B cell (primary cell): ENCODE measurements at regions not wholly inside any gene's neighbourhood (a gene's known extent, or its start where the extent isn't known, plus 50 kb on each side); places are given as distances from the start of the nearest gene placed in this dataset.

Experiments used
- ATAC-seq: fragments of 200-7000 bp; cut with Tn5 transposase; one replicate; pipeline ENCODE4 v1.10.0; 2021; ENCODE audit warnings: low read depth, mild to moderate bottlenecking, moderate number of reproducible peaks, moderate library complexity
- CTCF ChIA-PET: fragments of 350-600 bp; sonication (Branson Sonifier 250); formaldehyde crosslinking; loops from one replicate; lab custom pipeline; 2021; ENCODE audit warnings: antibody characterized with exemption, inconsistent platforms; lab: Charles Lee
- POLR2A ChIA-PET: fragments of 350-600 bp; sonication (Branson Sonifier 250); formaldehyde crosslinking; loops from one replicate; lab custom pipeline; 2021; ENCODE audit warnings: antibody characterized with exemption; lab: Charles Lee
- DNase-seq: peaks from one replicate; pipeline ENCODE4 v3.0.0; 2013
- H2AFZ ChIP-seq: 2 replicates; pipeline ENCODE4 v1.6.1; 2012; ENCODE audit warnings: mild to moderate bottlenecking, low read depth, low read length; ENCODE audit not compliant: insufficient read depth, poor library complexity, severe bottlenecking
- H3K27ac ChIP-seq, 2 donors: 1 replicate in 1 of 2; 2 replicates in 1 of 2; pipeline ENCODE4 v1.5.1; 2012 to 2013; ENCODE audit warnings: low read length in 2 of 2, mild to moderate bottlenecking in 2 of 2, moderate library complexity in 1 of 2
- H3K27me3 ChIP-seq, 4 experiments: fragments of 200-600 bp in 1 of 4; sonication (generic) in 1 of 4; replicated peaks in 1 of 4; 1 replicate in 2 of 4; 2 replicates in 2 of 4; pipeline versions ENCODE4 v1.6.1 to v1.7.0; 2013 to 2016; ENCODE audit warnings: low read length in 3 of 4, mild to moderate bottlenecking in 2 of 4, mixed read lengths in 1 of 4, moderate library complexity in 1 of 4; ENCODE audit not compliant: insufficient read depth in 4 of 4, control insufficient read depth in 3 of 4; ENCODE audit errors: control extremely low read depth in 1 of 4
- H3K36me3 ChIP-seq, 2 experiments: replicated peaks in 1 of 2; 1 replicate in 1 of 2; 2 replicates in 1 of 2; pipeline versions ENCODE4 v1.6.1 to v1.7.1; 2013; ENCODE audit warnings: low read length in 1 of 2; ENCODE audit not compliant: insufficient read depth in 2 of 2, control insufficient read depth in 1 of 2; ENCODE audit errors: control extremely low read depth in 1 of 2, extremely low read depth in 1 of 2
- H3K4me1 ChIP-seq, 2 donors: fragments of 200-600 bp in 1 of 2; sonication (generic) in 1 of 2; 1 replicate in 1 of 2; 2 replicates in 1 of 2; pipeline versions ENCODE4 v1.5.1 to v1.6.1; 2013 to 2017; ENCODE audit warnings: low read length in 2 of 2; ENCODE audit not compliant: control insufficient read depth in 2 of 2, insufficient read depth in 2 of 2
- H3K4me2 ChIP-seq: replicated peaks from 2 replicates; pipeline ENCODE3; 2012; ENCODE audit warnings: mild to moderate bottlenecking, low read depth, low read length; ENCODE audit not compliant: poor library complexity, severe bottlenecking
- H3K4me3 ChIP-seq, 5 experiments: fragments of 200-600 bp in 1 of 5; sonication (generic) in 1 of 5; 1 replicate in 3 of 5; 2 replicates in 2 of 5; pipeline versions ENCODE4 v1.5.1 to v1.7.0; 2011 to 2016; ENCODE audit warnings: low read length in 4 of 5, mild to moderate bottlenecking in 4 of 5, low read depth in 2 of 5, control low read depth in 1 of 5, moderate library complexity in 1 of 5; ENCODE audit not compliant: insufficient read depth in 1 of 5; ENCODE audit errors: control extremely low read depth in 1 of 5, extremely low read depth in 1 of 5
- H3K79me2 ChIP-seq: fragments of 200-600 bp; sonication (generic); one replicate; pipeline ENCODE4 v1.6.0; 2016; ENCODE audit warnings: low read length; ENCODE audit not compliant: control insufficient read depth, insufficient read depth
- H3K9ac ChIP-seq: fragments of 200-600 bp; sonication (generic); 2 replicates; pipeline ENCODE4 v1.6.1; 2017; ENCODE audit warnings: mild to moderate bottlenecking, low read length, moderate library complexity
- H3K9me3 ChIP-seq, 3 donors: one replicate each; pipeline versions ENCODE4 v1.6.1 to v1.7.1; 2013; ENCODE audit warnings: low read length in 2 of 3; ENCODE audit not compliant: control insufficient read depth in 2 of 3, insufficient read depth in 1 of 3; ENCODE audit errors: control extremely low read depth in 1 of 3
- H4K20me1 ChIP-seq: 2 replicates; pipeline ENCODE4 v1.6.0; 2012; ENCODE audit warnings: mild to moderate bottlenecking, low read length; ENCODE audit not compliant: insufficient read depth, control insufficient read depth, poor library complexity, severe bottlenecking
- H3K27ac Mint-ChIP-seq: one replicate; pipeline ENCODE4 v1.8.0; 2021; ENCODE audit warnings: mixed read lengths
- H3K27me3 Mint-ChIP-seq: one replicate; pipeline ENCODE4 v1.8.0; 2021; ENCODE audit warnings: mixed read lengths
- H3K4me1 Mint-ChIP-seq: one replicate; pipeline ENCODE4 v1.8.0; 2021; ENCODE audit warnings: mixed read lengths
- H3K4me3 Mint-ChIP-seq: one replicate; pipeline ENCODE4 v1.8.0; 2021; ENCODE audit warnings: mixed read lengths
- H3K9me3 Mint-ChIP-seq: one replicate; pipeline ENCODE4 v1.8.0; 2022; ENCODE audit warnings: mixed read lengths; ENCODE audit not compliant: insufficient read depth
- EZH2 ChIP-seq: IDR thresholded peaks from 2 replicates; pipeline ENCODE4 v1.6.1; 2012; ENCODE audit warnings: borderline replicate concordance, low read depth, mild to moderate bottlenecking, moderate library complexity, low read length; ENCODE audit not compliant: insufficient read depth, poor library complexity, severe bottlenecking
- WGBS: methylation state at CpG from one replicate; pipeline ENCODE4 v1.1.5; 2013; ENCODE audit warnings: missing lambda C conversion rate; ENCODE audit not compliant: insufficient coverage; 5-methylcytosine and 5-hydroxymethylcytosine counted together
- intact Hi-C: fragments of 100-400 bp; cut with micrococcal nuclease; formaldehyde crosslinking; loops from one replicate; pipeline ENCODE4 v1.10.0; 2022
- TF ChIP-seq, protein P1 (sequence below): fragments of 200-600 bp; IDR thresholded peaks from one replicate; pipeline ENCODE4 v1.8.0; 2022; ENCODE audit warnings: antibody characterized with exemption, mild to moderate bottlenecking

DNA sequence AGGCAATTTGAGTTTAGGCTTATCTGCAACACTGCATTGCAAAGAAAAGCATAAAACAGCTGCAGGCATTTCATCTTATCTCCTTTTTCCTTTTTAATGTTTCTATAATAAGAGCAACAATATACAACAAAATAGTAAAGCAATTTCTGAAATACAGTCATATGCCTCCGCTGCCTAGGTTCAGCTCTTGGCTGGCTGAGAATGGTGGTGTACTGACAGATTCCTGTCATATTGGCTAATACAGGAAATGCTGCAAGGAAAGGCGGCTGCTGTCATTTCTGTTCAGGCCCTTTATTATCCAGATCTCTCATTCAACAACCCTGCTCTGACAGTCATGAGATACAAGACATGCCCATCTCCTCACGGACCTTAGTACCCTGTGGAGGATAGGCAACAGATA, 677.0 kb downstream of the TAF11L14 start:
- CTCF ChIA-PET = interaction anchor here (0.6 to 3.7 kb wide), 2 partner anchors 1096 to 1520 kb away, joined by 3 to 40 read pairs; no protein-coding TSS in a partner anchor

DNA sequence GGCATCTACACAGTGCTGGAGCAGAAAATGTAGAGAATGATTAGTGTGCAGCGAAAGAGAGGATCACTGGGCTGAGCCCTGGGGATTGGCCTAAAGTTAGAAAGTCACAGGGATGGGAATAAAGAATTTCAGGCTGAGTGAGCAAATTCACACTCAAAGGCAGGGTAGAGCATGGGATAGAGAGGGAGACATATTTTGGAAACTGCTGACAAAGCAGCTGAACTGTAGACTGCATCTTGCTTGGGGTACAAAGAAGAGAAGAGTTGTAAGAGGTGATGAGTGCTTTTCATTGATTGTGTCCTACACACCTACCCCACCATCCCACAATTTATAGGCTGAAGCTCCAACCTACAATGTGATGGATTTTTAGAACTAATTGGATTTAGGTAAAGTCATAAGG, 677.8 kb downstream of the TAF11L14 start:
- Histone ChIP-seq H3K4me2 (no peak overlapping the region), H2AFZ (no peak overlapping the region), H3K4me1 (no peaks in the 10 kb centered on the region), H3K79me2 (no peaks in the 10 kb centered on the region), H3K36me3 (no peaks in the 10 kb centered on the region), H3K27me3 (no peaks in the 10 kb centered on the region), H3K9ac (no peak overlapping the region), H4K20me1 (no peaks in the 10 kb centered on the region), H3K27ac (no peak overlapping the region), H3K4me3 (no peak overlapping the region), H3K9me3 (peaks cover 0 to 4% (median 0%) of the 10 kb centered on the region in 3 donors)
- Mint-ChIP-seq H3K27ac (no peak overlapping the region), H3K4me3 (no peak overlapping the region), H3K4me1 (no peaks in the 10 kb centered on the region), H3K27me3 (peaks cover 5% of the 10 kb centered on the region), H3K9me3 (no peaks in the 10 kb centered on the region)
- DNase-seq (no peak), ATAC-seq (no peak)
- intact Hi-C loops = no loop called here
- no peak for TF ChIP-seq EZH2
- TF ChIP-seq, protein P1, sequence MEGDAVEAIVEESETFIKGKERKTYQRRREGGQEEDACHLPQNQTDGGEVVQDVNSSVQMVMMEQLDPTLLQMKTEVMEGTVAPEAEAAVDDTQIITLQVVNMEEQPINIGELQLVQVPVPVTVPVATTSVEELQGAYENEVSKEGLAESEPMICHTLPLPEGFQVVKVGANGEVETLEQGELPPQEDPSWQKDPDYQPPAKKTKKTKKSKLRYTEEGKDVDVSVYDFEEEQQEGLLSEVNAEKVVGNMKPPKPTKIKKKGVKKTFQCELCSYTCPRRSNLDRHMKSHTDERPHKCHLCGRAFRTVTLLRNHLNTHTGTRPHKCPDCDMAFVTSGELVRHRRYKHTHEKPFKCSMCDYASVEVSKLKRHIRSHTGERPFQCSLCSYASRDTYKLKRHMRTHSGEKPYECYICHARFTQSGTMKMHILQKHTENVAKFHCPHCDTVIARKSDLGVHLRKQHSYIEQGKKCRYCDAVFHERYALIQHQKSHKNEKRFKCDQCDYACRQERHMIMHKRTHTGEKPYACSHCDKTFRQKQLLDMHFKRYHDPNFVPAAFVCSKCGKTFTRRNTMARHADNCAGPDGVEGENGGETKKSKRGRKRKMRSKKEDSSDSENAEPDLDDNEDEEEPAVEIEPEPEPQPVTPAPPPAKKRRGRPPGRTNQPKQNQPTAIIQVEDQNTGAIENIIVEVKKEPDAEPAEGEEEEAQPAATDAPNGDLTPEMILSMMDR = no peak
- ChIA-PET CTCF (interaction anchor here (0.7 to 3.7 kb wide), 5 partner anchors 26 to 1907 kb away, joined by 3 to 40 read pairs (median 6); no protein-coding TSS in a partner anchor), POLR2A (no interaction called here)
- WGBS = 73% methylated on average over 1 of the region's 1 CpG

More for the DNA sequence above, 677.0 kb downstream of the TAF11L14 start:
- TF ChIP-seq, protein P1 = no peak
- TF ChIP-seq EZH2 = no peak
- no peaks in the 10 kb centered on the region for H3K4me1 Mint-ChIP-seq
- Histone ChIP-seq H3K79me2 (no peaks in the 10 kb centered on the region), H3K36me3 (no peaks in the 10 kb centered on the region), H4K20me1 (no peaks in the 10 kb centered on the region), H3K4me3 (no peak overlapping the region), H3K9me3 (peaks cover 0 to 4% (median 0%) of the 10 kb centered on the region in 3 donors), H2AFZ (no peak overlapping the region), H3K27ac (no peak overlapping the region), H3K9ac (no peak overlapping the region), H3K4me2 (no peak overlapping the region), H3K27me3 (no peaks in the 10 kb centered on the region), H3K4me1 (no peaks in the 10 kb centered on the region)
- ATAC-seq (no peak), DNase-seq (no peak)
- H3K9me3 Mint-ChIP-seq = no peaks in the 10 kb centered on the region
- H3K27ac Mint-ChIP-seq = no peak overlapping the region
- intact Hi-C loops = no loop called here
- WGBS = no CpG with 5 or more reads among the region's 3 CpGs
- no peak overlapping the region for H3K4me3 Mint-ChIP-seq
- peaks cover 5% of the 10 kb centered on the region for H3K27me3 Mint-ChIP-seq
- POLR2A ChIA-PET = no interaction called here
